ENCODE measurements at regions not wholly inside any gene's neighbourhood (a gene's known extent, or its start where the extent isn't known, plus 50 kb on each side); places are given as distances from the start of the nearest gene placed in this dataset.

GRCh38 chr7:85828614-85829013, 641.8 kb upstream of the SEMA3D start:
- TF ChIP-seq SNRNP70 (optimal IDR thresholded peaks at IDR 0.05; ENCODE audit: low read depth, low read length) (no peak), ZNF263 (CRISPR knock-in tag; IDR thresholded peaks at IDR 0.05; ENCODE audit: borderline replicate concordance) (no peak), ATF1 (CRISPR knock-in tag; IDR thresholded peaks at IDR 0.05) (no peak), ATF1 (tag; IDR thresholded peaks at IDR 0.05) (no peak), CHD2 (IDR thresholded peaks at IDR 0.05; ENCODE audit: low read depth, low read length) (no peak), ZNF592 (IDR thresholded peaks at IDR 0.05) (no peak), ZNF717 (CRISPR knock-in tag; IDR thresholded peaks at IDR 0.05) (no peak)

All from K562 (cell line).